ENCODE measurements at regions not wholly inside any gene's neighbourhood (a gene's known extent, or its start where the extent isn't known, plus 50 kb on each side); places are given as distances from the start of the nearest gene placed in this dataset.

GRCh38 chr14:39875028-39875427 lies 442.8 kb upstream of the FBXO33 start:
- no peak for TF ChIP-seq POLR2A (IDR thresholded peaks at IDR 0.05)
- TF ChIP-seq, protein P1, sequence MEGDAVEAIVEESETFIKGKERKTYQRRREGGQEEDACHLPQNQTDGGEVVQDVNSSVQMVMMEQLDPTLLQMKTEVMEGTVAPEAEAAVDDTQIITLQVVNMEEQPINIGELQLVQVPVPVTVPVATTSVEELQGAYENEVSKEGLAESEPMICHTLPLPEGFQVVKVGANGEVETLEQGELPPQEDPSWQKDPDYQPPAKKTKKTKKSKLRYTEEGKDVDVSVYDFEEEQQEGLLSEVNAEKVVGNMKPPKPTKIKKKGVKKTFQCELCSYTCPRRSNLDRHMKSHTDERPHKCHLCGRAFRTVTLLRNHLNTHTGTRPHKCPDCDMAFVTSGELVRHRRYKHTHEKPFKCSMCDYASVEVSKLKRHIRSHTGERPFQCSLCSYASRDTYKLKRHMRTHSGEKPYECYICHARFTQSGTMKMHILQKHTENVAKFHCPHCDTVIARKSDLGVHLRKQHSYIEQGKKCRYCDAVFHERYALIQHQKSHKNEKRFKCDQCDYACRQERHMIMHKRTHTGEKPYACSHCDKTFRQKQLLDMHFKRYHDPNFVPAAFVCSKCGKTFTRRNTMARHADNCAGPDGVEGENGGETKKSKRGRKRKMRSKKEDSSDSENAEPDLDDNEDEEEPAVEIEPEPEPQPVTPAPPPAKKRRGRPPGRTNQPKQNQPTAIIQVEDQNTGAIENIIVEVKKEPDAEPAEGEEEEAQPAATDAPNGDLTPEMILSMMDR (IDR thresholded peaks at IDR 0.05), result no peak
